Neuron (in vitro differentiated cells): ENCODE measurements at regions not wholly inside any gene's neighbourhood (a gene's known extent, or its start where the extent isn't known, plus 50 kb on each side); places are given as distances from the start of the nearest gene placed in this dataset.

ENCODE experiments used
- H2AFZ ChIP-seq: one replicate; pipeline ENCODE4 v1.6.1; 2013; ENCODE audit warnings: low read depth, mild to moderate bottlenecking, inconsistent platforms, low read length, moderate library complexity
- H3K27me3 ChIP-seq: one replicate; pipeline ENCODE4 v1.6.1; 2013; ENCODE audit warnings: low read length; ENCODE audit not compliant: insufficient read depth
- H3K36me3 ChIP-seq: one replicate; pipeline ENCODE4 v1.6.1; 2013; ENCODE audit warnings: low read length; ENCODE audit not compliant: insufficient read depth
- H3K4me1 ChIP-seq: one replicate; pipeline ENCODE4 v1.6.1; 2013; ENCODE audit warnings: low read length; ENCODE audit not compliant: insufficient read depth
- H3K4me3 ChIP-seq: 2 replicates; pipeline ENCODE4 v1.5.1; 2013; ENCODE audit warnings: mild to moderate bottlenecking, low read length, moderate library complexity
- H3K9me3 ChIP-seq: one replicate; pipeline ENCODE4 v1.6.1; 2013; ENCODE audit warnings: low read length

DNA sequence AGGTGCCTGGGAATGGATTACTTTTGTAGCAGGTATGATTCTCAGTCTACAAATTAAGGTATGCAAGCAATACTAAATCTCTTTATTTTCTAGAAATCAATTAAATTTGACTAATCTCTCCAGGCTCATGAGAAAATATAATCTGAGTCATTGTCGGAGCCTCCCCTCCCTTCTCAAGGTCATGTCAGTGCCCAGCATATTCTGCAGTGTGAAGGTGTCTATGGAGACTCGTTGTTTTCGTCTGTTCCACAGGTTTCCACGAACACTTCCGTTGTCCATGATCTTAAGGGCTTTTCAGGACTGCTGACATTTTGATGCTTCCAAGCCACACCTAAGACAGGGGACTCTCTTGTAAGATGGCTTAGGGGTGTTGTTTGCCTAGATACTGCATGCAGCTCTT, 56.6 kb upstream of the SCOC start:
- Histone ChIP-seq H3K4me1 (peaks cover 29% of the 10 kb centered on the region), H3K4me3 (no peak overlapping the region), H2AFZ (no peak overlapping the region)

DNA sequence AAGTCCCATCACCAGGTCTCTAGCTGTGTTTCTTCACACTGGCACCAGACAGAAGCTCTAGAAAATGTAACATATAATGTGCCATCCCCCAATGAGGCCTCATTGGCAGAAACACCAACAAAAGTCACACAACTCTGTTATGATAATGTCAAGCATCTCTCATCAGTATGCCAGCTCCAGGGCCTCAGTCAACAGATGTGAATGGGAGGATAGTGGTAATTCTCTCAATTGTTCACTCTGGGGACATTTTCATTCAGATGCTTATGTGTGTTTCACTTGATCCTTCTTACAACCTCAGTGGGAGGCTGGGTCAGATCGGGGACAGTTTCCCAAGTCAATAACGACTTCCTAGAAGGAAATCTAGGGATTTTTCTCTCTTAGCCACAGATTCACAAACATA, 57.5 kb upstream of the SCOC start:
- Histone ChIP-seq H3K4me3 (no peak overlapping the region), H3K4me1 (peaks cover 29% of the 10 kb centered on the region), H3K27me3 (no peaks in the 10 kb centered on the region), H2AFZ (no peak overlapping the region), H3K9me3 (no peaks in the 10 kb centered on the region), H3K36me3 (no peaks in the 10 kb centered on the region)

More for the DNA sequence above, 56.6 kb upstream of the SCOC start:
- Histone ChIP-seq H3K9me3 (peaks cover under 1% of the 10 kb centered on the region), H3K27me3 (no peaks in the 10 kb centered on the region), H3K36me3 (no peaks in the 10 kb centered on the region)

- Histone ChIP-seq H3K27me3 (no peaks in the 10 kb centered on the region), H3K9me3 (no peaks in the 10 kb centered on the region), H3K4me1 (peaks cover 29% of the 10 kb centered on the region), H3K36me3 (no peaks in the 10 kb centered on the region), H3K4me3 (no peak overlapping the region), H2AFZ (no peak overlapping the region)
Observed at GRCh38 chr4:140315438-140315837, 58.0 kb upstream of the SCOC start.

GRCh38 chr4:140315019-140315418, 58.4 kb upstream of the SCOC start:
- Histone ChIP-seq H3K27me3 (no peaks in the 10 kb centered on the region), H3K9me3 (no peaks in the 10 kb centered on the region), H3K4me3 (no peak overlapping the region), H3K36me3 (no peaks in the 10 kb centered on the region), H2AFZ (no peak overlapping the region), H3K4me1 (peaks cover 29% of the 10 kb centered on the region)

DNA sequence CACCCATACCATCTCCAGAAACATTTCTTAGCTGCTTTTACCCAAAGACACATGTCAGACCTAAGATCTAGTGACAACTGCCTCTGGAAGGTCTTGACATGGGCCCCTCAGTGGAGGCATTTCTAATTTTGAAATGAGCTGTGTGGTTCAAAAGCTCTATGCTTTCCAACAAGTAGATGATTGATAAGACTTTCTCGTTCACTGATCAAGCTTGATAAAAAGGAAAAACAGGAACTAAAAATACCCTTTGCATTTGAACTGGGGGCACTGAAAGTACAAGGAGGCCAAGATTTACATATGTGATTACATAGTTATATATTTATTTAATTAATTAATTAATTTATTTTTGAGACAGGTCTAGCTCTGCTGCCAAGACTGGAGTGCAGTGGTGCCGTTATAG, 61.3 kb upstream of the SCOC start:
- H2AFZ ChIP-seq: no peak overlapping the region
- H3K4me1 ChIP-seq: peaks cover 29% of the 10 kb centered on the region
- H3K4me3 ChIP-seq: no peak overlapping the region
- H3K9me3 ChIP-seq: no peaks in the 10 kb centered on the region
- H3K27me3 ChIP-seq: no peaks in the 10 kb centered on the region
- no peaks in the 10 kb centered on the region for H3K36me3 ChIP-seq

GRCh38 chr4:140311257-140311835, 62.1 kb upstream of the SCOC start:
- H3K4me3 ChIP-seq: no peak overlapping the region
- no peaks in the 10 kb centered on the region for H3K36me3 ChIP-seq
- H3K4me1 ChIP-seq: peaks cover 22% of the 10 kb centered on the region
- H3K27me3 ChIP-seq: peaks cover 6% of the 10 kb centered on the region
- H2AFZ ChIP-seq: no peak overlapping the region
- H3K9me3 ChIP-seq: no peaks in the 10 kb centered on the region

GRCh38 chr4:140309124-140309870, 64.1 kb upstream of the SCOC start:
- peaks cover 1% of the 10 kb centered on the region for H3K4me1 ChIP-seq
- H3K36me3 ChIP-seq: no peaks in the 10 kb centered on the region
- H3K27me3 ChIP-seq: peaks cover 7% of the 10 kb centered on the region
- no peak overlapping the region for H3K4me3 ChIP-seq
- no peak overlapping the region for H2AFZ ChIP-seq
- H3K9me3 ChIP-seq: no peaks in the 10 kb centered on the region

DNA sequence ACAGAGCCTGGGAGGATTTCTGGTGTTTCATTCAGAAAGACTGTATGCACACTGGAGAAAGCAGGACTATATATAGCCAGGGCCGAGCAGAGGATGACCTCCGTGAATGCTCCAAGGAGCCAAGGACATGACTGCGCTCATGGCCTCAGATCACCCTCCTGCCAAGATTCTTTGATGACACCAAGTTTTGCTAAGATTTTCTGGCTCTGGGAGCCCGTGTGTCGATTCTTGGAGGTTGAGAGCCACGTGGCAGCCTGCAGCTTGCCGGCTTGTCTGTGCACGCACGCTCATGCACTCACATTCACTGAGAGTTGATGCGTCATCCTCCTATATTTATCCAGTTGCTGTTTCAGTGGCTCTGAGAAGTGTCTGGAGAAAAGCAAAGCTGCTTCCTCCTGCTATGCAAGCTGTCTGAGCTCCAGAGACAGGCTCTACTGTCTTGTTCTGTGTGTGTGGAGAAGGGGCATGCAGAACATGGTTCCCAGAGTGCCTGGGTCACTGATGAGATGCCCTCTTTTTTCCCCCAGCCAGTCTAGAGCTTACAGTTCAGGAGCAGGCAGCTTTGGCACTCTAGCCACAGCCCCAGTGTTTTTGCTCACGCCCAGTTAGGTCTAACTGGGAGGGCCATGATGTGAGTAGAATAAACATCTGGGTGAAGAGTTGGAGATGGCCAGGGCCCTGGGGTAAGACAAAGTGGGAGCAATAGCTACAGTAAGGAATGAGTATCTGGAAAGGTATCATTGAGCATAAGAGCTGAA, 64.9 kb upstream of the SCOC start:
- no peak overlapping the region for H2AFZ ChIP-seq
- H3K4me3 ChIP-seq: no peak overlapping the region
- H3K27me3 ChIP-seq: peaks cover 9% of the 10 kb centered on the region
- no peaks in the 10 kb centered on the region for H3K9me3 ChIP-seq
- no peaks in the 10 kb centered on the region for H3K36me3 ChIP-seq
- H3K4me1 ChIP-seq: no peaks in the 10 kb centered on the region

DNA sequence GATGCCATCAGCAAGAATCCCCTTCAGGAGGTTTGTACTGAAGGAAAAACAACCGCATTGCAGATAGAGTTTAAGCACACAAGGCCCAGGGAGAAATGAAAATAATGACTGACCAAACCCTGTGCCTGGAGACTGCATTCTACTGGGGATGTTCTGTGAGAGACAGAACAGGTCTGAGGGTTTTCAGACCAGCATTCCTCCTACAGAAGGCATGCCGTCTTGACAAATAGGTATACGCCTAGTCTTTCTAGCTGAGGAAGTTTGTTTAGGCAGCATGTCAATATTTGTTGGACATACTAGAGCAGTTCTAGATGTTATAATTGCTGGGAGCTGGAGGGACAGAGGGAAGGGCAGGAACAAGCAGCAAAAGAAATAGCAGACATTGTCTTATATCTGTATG, 68.4 kb upstream of the SCOC start:
- Histone ChIP-seq H3K4me3 (no peak overlapping the region), H3K4me1 (no peaks in the 10 kb centered on the region), H2AFZ (no peak overlapping the region), H3K36me3 (no peaks in the 10 kb centered on the region), H3K9me3 (no peaks in the 10 kb centered on the region), H3K27me3 (peaks cover 9% of the 10 kb centered on the region)

- Histone ChIP-seq H3K27me3 (peaks cover 9% of the 10 kb centered on the region), H2AFZ (no peak overlapping the region), H3K4me3 (no peak overlapping the region), H3K9me3 (no peaks in the 10 kb centered on the region), H3K4me1 (no peaks in the 10 kb centered on the region), H3K36me3 (no peaks in the 10 kb centered on the region)
Observed at GRCh38 chr4:140304346-140304745, 69.1 kb upstream of the SCOC start.

DNA sequence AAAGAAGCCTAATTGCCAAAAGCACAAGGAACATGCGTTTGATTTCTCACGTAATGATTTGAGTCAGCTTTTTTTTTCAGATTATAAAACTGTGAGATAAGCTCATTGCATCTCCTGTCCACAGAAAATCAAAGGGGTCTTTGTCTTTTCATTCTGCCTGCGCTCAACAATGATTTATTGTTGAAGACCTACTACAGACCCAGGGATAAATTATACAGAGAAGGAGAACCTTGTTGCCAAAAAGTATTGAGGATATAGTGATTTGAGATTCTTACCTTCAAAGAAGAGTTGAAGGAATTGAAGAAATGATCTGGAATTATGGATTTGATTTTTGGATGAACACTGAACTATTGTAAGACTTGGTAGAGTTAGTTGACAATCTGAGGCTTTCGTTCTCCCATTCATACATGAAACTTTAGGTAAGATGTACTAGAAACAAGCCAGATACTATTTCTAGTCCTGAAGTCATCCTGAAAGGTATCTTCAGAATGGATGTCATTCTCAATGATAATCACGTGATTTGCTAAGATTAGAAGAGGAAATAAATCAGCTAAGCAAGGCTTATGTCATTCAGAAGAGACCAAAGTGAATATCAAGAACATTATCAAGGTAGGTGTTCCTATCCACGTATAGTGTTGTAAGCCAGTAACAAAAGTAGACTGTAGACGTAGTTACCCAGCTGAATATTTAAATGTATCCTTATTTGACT, 71.1 kb upstream of the SCOC start:
- no peak overlapping the region for H3K4me3 ChIP-seq
- H2AFZ ChIP-seq: no peak overlapping the region
- H3K4me1 ChIP-seq: peaks cover 2% of the 10 kb centered on the region
- no peaks in the 10 kb centered on the region for H3K9me3 ChIP-seq
- no peaks in the 10 kb centered on the region for H3K36me3 ChIP-seq
- H3K27me3 ChIP-seq: peaks cover 9% of the 10 kb centered on the region

GRCh38 chr4:140300271-140300970, 73.0 kb upstream of the SCOC start:
- no peak overlapping the region for H2AFZ ChIP-seq
- no peak overlapping the region for H3K4me3 ChIP-seq
- H3K9me3 ChIP-seq: no peaks in the 10 kb centered on the region
- peaks cover 15% of the 10 kb centered on the region for H3K4me1 ChIP-seq
- no peaks in the 10 kb centered on the region for H3K36me3 ChIP-seq
- H3K27me3 ChIP-seq: peaks cover 2% of the 10 kb centered on the region
